GM18907 (cell line): ENCODE measurements at regions not wholly inside any gene's neighbourhood (a gene's known extent, or its start where the extent isn't known, plus 50 kb on each side); places are given as distances from the start of the nearest gene placed in this dataset.

Source experiments
- ATAC-seq: cut with Tn5 transposase; IDR thresholded peaks from one replicate; pipeline ENCODE4 v1.9.1; 2021; ENCODE audit warnings: mild to moderate bottlenecking, moderate library complexity; ENCODE audit not compliant: unreplicated experiment

DNA sequence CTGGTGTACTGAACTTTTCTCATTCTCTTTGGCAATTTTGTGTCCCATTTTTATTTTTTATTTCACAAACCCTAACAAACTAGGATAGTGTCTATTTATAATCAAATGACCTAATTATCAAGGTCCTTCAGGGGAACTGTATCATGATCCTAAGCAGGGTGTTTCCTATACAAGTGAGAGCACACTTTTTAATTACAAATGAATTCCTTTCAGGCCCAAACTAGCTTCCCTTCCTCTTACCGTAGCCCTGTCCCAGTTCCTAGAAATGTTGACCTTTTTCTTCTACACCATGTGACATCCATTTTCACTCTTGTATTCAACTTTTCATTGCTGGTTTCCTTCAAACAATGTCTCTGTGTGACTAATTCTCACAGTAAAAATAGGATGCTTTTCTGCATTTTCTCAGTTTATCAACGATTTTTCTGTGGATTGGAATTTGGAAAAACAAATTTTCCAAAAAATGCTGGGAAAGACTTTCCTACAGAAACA is 411.4 kb downstream of the CCDC91 start:
- no peak for ATAC-seq

DNA sequence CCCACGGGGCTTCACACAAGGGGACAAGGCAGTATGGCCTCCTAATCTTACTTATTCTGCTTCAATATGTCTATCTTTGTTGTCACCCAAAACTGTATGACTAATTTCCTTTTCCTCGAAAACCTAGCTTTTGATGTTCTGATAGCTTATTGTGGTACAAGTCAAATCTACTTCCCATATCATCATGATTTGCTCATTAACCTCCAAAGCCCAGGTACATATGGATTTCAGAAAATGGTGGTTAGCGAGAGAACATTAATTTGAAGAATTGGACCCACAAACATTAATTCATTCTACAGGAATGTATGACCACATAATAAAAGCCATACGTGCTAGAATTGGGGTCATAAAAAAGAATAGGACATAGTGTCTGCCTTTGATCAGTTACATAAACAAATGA is 412.5 kb downstream of the CCDC91 start:
- no peak for ATAC-seq

DNA sequence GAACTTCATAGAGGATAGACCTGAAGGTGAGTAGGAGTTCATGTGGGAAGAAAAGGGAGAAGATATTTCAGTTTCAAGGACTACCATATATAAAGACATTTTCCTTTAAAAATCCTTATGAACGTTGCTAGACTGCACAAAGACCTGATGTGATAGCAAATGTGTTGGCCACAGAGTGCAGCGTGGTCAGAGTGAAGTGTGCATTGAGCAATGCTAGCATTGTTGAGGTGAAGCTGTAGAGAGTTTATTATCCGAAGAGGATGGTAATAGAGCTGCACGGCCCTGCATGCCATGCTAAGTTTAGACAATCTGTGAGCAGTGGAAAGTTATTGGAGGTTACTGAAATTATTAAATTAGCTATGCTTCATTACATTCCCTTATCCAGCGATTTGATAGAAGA is 413.0 kb downstream of the CCDC91 start:
- no peak for ATAC-seq

DNA sequence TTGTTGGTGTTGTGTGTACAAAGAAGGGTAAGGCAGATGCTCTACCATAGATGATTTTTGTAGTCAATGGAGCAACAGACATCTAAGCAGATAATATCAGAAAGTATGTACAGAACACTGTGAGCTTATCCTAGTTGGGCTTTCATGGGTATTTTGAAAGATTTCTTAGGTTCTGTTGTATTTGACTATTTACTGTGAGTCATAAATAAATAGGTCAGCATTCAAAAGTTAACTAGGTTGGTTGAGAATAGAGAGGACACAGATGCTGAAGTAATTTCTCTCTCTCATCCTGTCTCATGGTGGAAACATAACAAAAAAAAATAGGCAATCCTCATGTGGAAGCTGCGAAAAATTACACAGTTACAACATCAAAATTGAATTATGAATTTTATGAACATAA is 413.5 kb downstream of the CCDC91 start:
- no peak for ATAC-seq

DNA sequence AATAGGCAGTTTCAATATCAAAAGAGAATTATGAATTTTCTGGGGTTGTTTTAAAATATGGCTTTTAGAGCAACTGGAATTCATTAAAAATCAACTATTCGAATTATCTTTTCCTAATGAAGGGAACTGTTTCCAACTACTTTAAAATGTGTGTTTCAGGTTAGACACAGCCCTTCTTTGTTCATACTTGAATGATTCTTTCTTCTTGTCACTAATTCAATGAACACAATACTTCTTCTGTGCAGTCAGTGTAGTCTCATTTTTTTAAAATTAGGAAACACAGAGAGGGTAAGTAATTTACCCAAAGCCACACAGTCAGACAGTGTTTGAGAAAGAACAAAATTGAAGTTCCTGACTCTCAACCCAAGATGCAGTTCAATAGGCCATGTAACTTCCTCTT is 414.0 kb downstream of the CCDC91 start:
- ATAC-seq: no peak

DNA sequence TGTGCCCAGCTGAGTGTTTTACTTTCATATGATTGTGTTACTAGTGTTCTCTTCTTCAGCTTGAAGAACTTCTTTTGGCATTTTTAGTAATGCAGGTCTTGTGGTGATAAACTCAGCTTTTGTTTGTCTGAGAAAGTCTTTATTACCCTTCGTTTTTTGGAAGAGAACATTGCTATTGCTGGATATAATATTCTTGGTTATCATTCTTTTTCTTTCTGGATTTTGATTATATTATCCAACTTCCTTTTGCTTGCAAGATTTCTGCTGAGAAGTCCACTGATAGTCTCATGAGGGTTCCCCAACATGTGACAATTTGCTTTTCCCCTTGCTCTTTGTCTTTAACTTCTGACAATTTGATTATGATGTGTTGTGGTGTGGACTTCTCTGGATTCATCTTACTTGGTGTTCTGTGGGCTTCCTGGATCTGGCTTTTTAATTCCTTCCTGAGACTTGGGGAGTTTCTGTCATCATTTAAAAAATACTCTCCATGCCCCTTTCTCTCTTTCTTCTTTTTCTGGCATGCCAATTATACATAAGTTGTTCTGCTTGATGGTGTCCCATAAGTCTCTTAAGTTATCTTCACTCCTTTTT is 416.8 kb downstream of the CCDC91 start:
- ATAC-seq: no peak

DNA sequence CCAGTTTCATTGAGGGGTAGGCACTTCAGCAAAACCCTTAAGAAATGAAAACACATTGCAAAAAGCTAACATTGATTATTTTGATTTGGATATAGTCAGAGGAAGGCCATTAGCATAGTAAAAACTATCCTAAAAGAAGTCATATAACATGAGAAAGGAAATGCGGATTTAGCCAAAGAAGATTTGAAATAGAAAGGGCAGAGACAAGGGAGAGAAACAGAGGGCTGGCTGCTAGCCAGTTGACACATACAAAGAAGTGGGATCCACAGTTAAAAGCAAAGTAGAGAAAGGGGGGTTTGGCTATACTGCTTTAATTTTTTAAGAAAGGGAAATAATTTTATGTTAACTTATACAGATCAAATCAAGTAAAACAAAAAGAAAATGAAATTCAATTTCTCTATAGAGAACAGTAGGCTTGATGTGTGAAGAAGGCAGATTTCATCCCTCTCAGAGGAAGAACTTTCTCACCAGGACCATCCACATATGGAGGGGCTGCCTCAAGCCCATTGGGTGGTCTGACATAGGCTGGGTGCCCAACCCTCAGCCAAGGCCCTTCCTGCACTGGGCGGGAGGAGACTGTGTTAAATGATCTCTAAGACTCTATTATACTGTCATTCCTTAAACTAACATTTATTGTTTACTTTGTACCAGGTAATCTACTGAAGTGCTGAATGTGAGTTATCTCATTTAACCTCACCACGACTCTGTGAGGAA is 420.3 kb downstream of the CCDC91 start:
- ATAC-seq: no peak

DNA sequence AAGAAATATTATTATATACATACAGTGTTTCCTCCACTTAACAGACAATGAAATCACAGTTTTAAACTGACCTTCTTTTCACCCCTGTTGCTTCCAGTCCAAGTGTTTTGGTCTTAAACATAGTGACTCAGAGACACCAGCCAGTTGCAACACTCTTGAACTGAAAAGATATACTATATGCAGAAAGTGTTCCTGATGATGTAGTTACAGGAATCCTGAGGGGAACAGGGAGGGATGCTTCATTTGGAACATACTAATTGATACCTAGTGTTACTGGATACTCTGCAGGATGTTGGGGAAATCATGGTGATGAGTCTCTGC is 420.8 kb downstream of the CCDC91 start:
- no peak for ATAC-seq

DNA sequence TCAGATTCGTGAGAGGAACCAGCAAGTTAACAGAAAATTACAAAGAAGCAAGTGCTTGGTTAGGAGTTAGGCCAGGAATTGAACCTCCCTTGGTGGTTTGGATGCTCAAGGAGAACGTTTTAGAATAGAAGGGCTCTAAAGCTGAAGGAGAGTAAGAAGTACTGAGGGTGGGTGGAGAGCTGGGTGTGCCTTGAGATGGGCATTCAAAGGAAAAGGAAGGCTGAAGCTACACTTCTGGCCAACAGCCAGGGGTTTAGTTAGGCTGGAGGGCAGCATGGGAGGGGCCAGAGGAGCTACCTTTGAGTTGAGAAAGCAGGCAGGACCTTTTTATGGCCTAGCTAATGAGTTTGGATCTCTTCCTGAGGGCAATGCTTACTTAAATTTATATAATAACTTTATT is 421.2 kb downstream of the CCDC91 start:
- ATAC-seq: no peak

DNA sequence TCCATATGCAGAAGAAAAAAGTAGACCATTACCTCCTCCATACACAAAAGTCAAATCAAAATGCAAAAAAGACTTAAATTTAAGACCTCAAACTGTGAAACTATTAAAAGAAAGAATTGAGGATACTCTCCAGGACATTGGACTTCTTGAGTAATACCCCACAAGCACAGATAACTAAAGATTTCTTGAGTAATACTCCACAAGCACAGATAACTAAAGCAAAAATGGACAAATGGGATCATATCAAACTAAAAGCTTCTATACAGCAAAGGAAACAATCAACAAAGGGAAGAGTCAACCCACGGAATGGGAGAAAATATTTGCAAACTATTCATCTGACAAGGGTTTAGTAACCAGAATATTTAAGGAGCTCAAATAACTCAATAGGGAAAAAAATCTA is 427.9 kb downstream of the CCDC91 start:
- no peak for ATAC-seq

DNA sequence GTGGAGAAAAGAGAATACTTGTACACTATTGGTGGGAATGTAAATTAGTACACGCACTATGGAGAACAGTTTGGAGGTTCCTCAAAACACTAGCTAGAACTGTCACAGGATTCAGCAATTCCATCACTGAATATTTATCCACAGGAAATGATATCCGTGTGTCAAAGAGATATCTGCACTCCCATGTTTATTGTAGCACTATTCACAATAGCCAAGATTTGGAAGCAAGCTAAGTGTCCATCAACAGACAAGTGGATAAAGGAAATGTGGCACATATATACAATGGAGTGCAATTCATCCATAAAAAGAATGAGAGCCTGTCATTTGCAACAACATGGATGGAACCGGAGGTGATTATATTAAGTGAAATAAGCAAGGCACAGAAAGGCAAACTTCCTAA is 428.5 kb downstream of the CCDC91 start:
- ATAC-seq: no peak

DNA sequence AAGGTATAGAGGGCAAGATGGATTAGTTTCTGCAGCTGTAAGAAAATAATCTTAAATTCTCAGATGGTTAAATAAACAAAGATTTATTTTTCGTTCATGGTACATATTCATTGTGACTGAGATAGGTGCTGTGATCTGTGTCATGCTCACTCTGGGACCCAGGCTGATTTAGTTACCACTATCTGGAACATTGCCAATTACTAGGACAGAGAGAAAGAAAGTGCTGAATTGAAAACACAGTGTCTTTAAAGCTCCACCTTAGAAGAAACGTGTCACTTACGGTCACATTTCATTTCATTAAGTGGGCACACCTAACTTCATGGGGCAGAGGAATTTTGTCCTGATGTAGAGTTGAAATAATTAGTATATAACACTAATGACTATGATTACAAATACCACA is 430.0 kb downstream of the CCDC91 start:
- no peak for ATAC-seq

DNA sequence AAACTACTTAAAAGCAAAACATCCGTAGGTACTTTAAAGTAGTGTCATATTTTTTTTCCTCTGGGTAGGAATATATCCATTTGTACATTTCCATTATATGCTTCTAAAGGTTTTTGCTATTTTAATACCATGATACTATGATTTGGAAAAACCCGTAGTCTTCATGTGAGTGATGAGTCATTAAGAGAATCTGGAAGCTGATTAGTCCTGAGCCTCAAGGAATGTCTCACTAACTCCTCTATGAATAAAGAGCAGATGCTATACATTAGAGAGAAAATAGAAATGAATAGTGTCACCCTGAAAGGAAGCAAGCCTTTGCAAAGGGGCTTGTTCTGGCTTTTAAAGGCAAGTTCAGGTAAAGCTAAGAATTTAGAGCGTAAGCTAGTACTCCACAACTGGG is 432.1 kb downstream of the CCDC91 start:
- ATAC-seq: no peak

DNA sequence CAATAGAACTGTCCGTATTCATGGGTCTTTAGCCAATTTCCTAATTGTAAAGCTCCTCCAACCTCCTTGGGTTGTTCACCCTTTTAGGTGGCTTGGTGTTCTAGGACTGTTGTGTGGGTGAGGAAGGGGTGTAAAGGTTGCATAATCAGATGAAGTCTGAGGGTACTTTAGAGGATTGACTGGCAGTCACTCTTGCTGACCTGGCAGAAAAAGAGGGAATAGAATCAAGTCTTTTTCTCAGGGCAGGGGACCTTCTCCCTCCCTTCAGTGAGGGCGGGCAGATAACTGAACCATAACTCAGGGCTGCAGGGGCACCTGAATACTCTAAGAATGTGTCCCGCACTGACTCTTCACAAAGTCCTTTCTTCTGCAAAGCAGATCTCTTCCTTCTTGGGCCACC is 436.2 kb downstream of the CCDC91 start:
- ATAC-seq: no peak

DNA sequence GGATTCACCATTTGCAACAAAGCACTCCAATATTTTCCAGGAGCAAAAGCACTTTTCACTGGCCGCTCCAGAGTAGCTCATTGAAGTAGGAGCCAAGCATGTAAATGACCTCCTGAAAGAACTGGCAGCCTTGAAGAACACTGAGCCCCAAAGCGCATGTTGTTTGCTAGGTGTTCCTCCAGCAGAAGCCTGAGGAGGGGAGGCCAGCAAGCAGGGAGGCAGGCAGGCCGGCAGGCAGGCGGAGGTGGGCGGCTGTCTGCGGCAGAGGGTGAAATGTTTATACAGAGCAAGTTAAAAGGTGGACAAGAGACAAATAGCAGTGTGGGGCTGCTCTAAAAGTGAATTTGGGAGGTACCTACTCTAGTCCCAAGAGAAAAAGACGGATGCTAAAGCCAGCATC is 439.4 kb downstream of the CCDC91 start:
- ATAC-seq: no peak

DNA sequence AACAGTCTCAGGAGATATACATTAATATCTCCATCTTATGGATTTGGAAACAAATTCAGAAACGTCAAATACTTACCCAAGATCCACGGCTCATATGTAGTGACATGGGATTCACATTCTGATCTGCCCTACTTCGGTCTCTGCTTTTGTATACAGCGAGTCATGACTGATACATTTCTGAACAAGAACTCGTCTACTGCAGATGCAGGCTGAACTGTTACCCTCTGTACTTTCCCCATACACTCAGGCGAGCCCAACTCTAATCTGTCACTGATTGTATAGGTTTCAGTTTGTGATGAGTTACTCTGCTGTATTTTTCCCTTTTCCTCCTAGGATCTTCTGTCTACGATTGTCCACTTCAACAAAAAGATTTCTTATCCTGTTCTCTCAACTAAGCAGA is 441.6 kb downstream of the CCDC91 start:
- no peak for ATAC-seq

DNA sequence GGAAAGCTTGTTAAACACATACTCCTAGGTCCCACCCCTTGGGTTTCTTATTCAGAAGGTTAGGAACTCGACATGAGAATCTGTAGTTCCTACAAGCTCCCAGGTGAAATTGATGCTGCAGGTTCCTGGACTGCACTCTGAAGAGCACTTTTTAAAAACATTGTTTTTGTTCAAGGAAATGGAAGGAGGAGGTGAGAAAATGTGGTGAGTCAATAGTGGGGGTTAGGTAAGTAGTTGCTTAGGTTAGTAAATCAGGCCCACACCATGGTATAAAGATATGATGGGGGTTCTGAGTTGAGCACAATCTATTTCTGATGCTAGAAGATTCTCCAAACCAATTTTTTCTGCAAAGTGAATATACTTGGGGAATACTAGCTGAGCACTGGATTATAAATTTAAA is 450.3 kb downstream of the CCDC91 start:
- ATAC-seq: no peak

DNA sequence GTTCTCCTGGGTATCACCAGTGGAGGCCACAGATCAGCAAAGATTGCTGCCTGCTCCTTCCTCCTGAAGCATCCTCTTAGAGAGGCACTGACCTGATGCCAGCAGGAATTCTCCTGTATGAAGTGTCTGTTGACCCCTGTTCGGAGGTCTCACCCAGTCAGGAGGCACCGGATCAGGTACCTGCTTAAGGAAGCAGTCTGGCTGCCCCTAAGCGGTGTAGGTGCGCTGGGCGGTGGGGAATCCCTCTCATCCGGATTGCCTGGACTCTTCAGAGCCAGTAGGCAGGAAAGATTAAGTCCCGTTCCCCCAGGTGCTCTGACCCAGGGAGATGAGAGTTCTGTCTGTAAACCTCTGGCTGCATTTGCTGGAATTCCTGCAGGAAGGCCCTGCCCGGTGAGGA is 455.2 kb downstream of the CCDC91 start:
- ATAC-seq: no peak

DNA sequence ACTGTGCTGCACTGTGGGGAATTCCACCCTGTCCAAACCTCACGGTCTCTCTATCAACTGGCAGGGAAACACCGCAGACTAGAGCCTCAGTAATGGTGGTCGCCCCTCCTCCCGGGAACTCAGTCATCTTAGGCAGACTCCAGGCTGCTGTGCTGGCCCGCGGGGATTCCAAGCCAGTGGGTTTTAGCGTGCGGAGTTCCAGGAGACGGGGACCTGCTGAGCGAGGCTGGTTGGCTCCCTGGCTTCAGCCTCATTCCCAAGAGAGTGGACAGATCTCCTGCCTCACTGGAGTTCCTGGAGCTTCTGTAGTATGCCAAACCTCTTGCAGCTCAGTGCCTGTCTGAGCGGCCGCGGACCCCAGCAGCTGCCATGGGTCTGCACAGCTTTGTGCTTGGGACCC is 455.6 kb downstream of the CCDC91 start:
- no peak for ATAC-seq

DNA sequence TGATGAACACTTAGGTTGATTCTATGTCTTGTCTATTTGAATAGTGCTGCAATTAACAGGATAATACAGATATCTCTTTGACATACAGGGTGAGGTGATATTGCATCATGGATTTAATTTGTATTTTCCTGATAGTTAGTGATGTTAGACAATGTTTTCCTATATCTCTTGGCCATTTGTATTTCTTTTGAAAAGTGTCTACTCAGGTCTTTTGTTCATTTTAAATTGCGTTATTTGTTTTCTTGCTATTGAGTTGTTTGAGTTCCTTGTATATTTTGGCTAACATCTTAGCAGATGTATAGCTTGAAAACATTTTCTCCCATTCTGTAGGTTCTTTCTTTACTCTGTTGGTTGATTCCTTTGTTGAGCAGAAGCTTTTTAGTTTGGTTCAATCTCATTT is 460.6 kb downstream of the CCDC91 start:
- ATAC-seq: no peak

DNA sequence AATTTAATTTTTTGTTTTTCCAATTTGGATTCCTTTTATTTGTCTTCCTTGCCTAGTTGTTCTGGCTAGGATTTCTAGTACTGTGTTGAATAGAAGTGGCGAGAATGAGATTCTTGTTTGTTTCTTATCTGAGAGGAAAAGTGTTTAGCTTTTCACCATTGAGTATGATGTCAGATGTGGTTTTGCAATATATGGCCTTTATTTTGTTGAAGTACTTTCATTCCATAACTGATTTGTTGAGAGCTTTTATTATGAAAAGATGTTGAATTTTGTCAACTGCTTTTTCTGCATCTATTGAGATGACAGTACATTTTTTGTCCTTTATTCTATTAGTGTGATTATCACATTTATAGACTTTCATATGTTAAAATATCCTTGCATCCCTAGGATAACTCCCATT is 462.0 kb downstream of the CCDC91 start:
- no peak for ATAC-seq

DNA sequence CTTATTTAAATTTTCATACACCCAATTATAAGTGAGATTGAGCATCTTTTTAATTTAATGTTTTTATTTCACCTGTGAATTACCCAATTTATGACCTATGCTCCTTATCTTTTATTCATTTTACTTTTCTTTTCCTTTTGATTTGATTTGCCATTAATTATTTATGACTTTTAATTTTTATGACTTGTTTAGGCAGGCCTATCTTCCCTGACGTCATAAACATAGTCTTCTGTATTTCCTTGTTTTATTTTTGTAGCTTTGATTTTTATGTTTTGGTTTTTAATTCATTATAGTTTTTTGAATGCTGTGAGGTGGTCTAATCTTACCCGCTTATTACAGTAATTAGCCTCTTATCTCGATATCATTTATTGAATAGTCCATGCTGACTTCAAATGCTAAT is 467.1 kb upstream of the FAR2 start:
- ATAC-seq: no peak

DNA sequence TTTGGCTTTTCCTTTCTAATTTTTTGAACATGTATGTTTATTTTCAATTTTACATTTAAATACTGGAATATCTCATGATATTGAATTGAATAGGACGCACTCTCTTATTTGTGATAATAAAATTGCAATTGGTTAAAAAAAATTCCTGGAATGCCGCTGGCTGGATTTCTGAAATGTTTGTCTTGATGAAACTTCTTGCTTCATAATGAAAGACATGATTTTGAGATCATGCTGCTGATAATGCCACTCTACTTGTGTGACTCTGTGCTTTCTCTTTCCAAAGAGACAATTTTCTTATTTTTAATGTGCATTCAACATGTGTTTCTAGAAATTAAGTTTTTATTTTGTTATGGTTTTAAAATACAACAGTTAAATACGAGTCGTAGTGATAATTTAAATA is 465.7 kb upstream of the FAR2 start:
- ATAC-seq: no peak
